DOHH2 (cell line): ENCODE measurements at regions not wholly inside any gene's neighbourhood (a gene's known extent, or its start where the extent isn't known, plus 50 kb on each side); places are given as distances from the start of the nearest gene placed in this dataset.

Source experiments
- H3F3A ChIP-seq: fragments of 200-600 bp; sonication (generic), shearing (Covaris generic); 2 replicates; pipeline ENCODE4 v1.6.0; 2016; ENCODE audit warnings: antibody characterized with exemption, mild to moderate bottlenecking; ENCODE audit not compliant: control insufficient read depth, insufficient read depth
- H3K27ac ChIP-seq: fragments of 200-600 bp; sonication (generic); 2 replicates; pipeline ENCODE4 v1.5.1; 2014; ENCODE audit warnings: low read depth, mild to moderate bottlenecking, low read length, moderate library complexity
- H3K27me3 ChIP-seq: fragments of 200-600 bp; sonication (generic); 2 replicates; pipeline ENCODE4 v1.6.1; 2014; ENCODE audit warnings: mild to moderate bottlenecking, low read length, mixed read lengths; ENCODE audit not compliant: control insufficient read depth
- H3K36me3 ChIP-seq: fragments of 200-600 bp; sonication (generic); 2 replicates; pipeline ENCODE4 v1.6.1; 2014; ENCODE audit warnings: mild to moderate bottlenecking, low read length, moderate library complexity, mixed read lengths; ENCODE audit not compliant: control insufficient read depth
- H3K4me1 ChIP-seq: fragments of 200-600 bp; sonication (generic); 2 replicates; pipeline ENCODE4 v1.6.1; 2014; ENCODE audit warnings: mild to moderate bottlenecking, low read length, mixed read lengths; ENCODE audit not compliant: control insufficient read depth
- H3K4me2 ChIP-seq: fragments of 200-600 bp; sonication (generic); 2 replicates; pipeline ENCODE4 v1.6.0; 2014; ENCODE audit warnings: mild to moderate bottlenecking, low read length, moderate library complexity
- H3K4me3 ChIP-seq: fragments of 200-600 bp; sonication (generic); 2 replicates; pipeline ENCODE4 v1.5.1; 2014; ENCODE audit warnings: mild to moderate bottlenecking, low read length, mixed read lengths
- H3K79me2 ChIP-seq: fragments of 200-600 bp; sonication (generic); 2 replicates; pipeline ENCODE4 v1.6.1; 2014; ENCODE audit warnings: mild to moderate bottlenecking, low read length, mixed read lengths; ENCODE audit not compliant: control insufficient read depth
- H3K9me2 ChIP-seq: fragments of 200-600 bp; sonication (generic); replicated peaks from 2 replicates; pipeline ENCODE4 v1.6.1; 2014; ENCODE audit warnings: mild to moderate bottlenecking, low read length, mixed read lengths; ENCODE audit not compliant: control insufficient read depth
- H3K9me3 ChIP-seq: fragments of 200-600 bp; sonication (generic); 2 replicates; pipeline ENCODE4 v1.6.1; 2014; ENCODE audit warnings: antibody characterized with exemption, low read length, mixed read lengths; ENCODE audit not compliant: control insufficient read depth, insufficient read depth
- H4K20me1 ChIP-seq: fragments of 200-600 bp; sonication (generic); 2 replicates; pipeline ENCODE4 v1.6.0; 2014; ENCODE audit warnings: low read depth, mild to moderate bottlenecking, antibody characterized with exemption, low read length, moderate library complexity; ENCODE audit not compliant: control insufficient read depth, insufficient read depth
- EZH2phosphoT487 ChIP-seq: fragments of 200-600 bp; sonication (generic); IDR thresholded peaks from 2 replicates; pipeline ENCODE4 v1.6.1; 2017; ENCODE audit warnings: borderline replicate concordance, mild to moderate bottlenecking, antibody characterized with exemption, low read length, moderate library complexity, mixed read lengths
- TF ChIP-seq, protein P1 (sequence below): fragments of 200-600 bp; sonication (generic); IDR thresholded peaks from one replicate; pipeline ENCODE4 v1.5.1; 2014; ENCODE audit warnings: antibody characterized with exemption, mild to moderate bottlenecking, low read depth, low read length; ENCODE audit not compliant: poor library complexity, severe bottlenecking

DNA sequence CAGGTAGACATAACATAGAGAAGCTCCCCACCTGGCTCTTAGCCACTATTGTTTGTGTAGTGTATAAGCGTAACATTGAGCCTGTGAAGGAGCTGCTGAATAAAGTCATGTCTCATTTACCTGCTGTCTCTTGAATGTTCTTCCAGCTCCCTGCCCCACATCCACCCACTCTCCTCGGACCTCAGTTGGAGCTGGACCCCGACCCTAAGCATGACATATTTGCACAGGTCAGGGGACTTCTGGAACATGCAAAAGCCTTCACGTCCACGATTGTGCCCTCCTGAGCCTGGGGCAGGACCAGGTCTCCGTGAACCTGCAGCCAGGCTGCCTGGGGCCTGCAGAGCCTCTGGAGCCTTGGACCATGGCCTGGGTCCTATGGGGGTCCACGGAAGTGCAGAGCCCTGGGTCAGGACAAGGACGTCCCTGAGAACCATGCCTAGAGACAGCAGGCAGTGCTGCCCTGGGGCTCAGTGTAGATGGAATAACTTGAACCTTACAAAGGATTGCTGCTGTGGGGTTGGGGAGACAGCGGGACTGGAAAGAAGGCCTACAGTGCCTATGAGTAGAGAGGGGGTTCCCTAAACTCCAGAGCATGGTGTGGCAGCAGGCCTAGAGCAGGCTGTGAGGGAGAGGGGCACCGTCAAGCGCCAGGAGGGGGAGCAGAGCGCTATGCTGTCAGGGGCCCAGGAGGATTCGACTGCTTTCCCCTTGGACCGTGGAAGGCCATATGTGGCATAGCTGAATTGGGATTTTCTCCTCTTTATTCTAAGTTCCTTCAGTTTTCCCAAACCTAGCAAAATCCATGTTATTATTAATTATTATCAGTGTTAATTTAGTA, 99.9 kb upstream of the ZNF236 start:
- Histone ChIP-seq H3K36me3 (no peaks in the 10 kb centered on the region), H3K4me3 (no peak overlapping the region), H3K79me2 (no peaks in the 10 kb centered on the region), H4K20me1 (no peaks in the 10 kb centered on the region), H3K9me3 (no peaks in the 10 kb centered on the region), H3K4me1 (no peaks in the 10 kb centered on the region), H3F3A (no peaks in the 10 kb centered on the region), H3K27ac (no peak overlapping the region), H3K27me3 (0 out of 2 replicates have a peak, but pooled peaks cover 3% of the 10 kb centered on the region), H3K9me2 (no peaks in the 10 kb centered on the region), H3K4me2 (no peak overlapping the region)
- TF ChIP-seq, protein P1, sequence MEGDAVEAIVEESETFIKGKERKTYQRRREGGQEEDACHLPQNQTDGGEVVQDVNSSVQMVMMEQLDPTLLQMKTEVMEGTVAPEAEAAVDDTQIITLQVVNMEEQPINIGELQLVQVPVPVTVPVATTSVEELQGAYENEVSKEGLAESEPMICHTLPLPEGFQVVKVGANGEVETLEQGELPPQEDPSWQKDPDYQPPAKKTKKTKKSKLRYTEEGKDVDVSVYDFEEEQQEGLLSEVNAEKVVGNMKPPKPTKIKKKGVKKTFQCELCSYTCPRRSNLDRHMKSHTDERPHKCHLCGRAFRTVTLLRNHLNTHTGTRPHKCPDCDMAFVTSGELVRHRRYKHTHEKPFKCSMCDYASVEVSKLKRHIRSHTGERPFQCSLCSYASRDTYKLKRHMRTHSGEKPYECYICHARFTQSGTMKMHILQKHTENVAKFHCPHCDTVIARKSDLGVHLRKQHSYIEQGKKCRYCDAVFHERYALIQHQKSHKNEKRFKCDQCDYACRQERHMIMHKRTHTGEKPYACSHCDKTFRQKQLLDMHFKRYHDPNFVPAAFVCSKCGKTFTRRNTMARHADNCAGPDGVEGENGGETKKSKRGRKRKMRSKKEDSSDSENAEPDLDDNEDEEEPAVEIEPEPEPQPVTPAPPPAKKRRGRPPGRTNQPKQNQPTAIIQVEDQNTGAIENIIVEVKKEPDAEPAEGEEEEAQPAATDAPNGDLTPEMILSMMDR = no peak
- no peak for TF ChIP-seq EZH2phosphoT487

DNA sequence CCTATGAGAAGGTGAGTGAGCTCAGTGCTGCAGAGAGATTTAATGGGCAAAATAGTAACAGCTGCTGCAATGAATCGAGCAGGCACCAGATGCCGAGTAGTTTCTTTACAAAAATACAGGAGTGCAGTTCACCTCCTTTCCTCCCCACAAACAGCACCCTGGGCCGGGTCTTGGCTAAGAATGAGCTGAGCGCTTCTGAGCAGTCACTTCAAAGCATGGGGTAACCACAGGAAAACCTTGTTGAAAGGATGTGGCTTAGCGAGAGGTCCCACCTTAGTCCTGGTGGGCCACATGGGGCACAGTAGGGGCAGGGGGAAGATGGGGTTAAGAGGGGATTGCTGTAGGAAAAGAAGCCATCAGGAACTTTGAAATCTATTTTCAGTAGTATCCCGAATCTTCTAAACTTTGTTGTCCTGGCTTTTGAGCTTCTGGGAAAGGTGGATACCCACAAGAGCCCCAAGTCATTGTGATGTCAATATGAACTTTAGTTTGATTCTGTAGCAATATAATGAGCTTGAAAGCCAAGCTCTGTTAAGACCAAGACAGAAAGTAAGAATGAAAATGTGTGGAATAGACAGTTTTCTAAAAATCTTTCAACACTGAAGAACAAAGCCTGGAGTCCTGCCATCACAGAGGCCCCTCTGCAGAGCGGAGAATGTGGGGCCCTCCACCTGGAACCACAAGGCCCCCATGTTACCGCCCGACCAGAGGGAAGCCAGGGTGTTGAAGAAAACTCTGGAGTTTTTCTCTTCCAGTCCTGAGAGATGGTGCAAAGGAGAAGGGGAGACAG, 101.0 kb upstream of the ZNF236 start:
- Histone ChIP-seq H3K79me2 (no peaks in the 10 kb centered on the region), H3K27ac (no peak overlapping the region), H3K4me3 (no peak overlapping the region), H3K9me2 (no peaks in the 10 kb centered on the region), H3K4me2 (no peak overlapping the region), H3K9me3 (no peaks in the 10 kb centered on the region), H3K36me3 (no peaks in the 10 kb centered on the region), H3K27me3 (0 out of 2 replicates have a peak, but pooled peaks cover 3% of the 10 kb centered on the region), H4K20me1 (no peaks in the 10 kb centered on the region), H3F3A (no peaks in the 10 kb centered on the region), H3K4me1 (no peaks in the 10 kb centered on the region)
- TF ChIP-seq EZH2phosphoT487 = no peak
- TF ChIP-seq, protein P1 = no peak

DNA sequence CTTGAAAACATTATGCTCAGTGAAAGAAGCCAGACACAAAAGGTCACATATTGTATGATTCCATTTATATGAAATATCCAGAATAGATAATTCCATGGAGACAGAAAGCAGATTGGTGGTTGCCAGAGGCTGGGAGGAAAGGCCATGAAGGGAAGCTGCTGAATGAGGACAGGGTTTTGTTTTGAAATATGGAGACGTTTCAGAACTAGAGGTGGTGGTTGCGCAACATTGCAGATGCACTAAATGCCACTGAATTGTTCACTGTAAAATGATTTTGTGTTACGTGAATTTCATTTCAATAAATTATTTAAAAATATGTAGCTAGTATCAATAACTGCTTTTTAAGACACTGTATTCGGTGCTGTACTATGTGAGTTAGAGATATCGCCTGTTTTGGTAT, 101.7 kb upstream of the ZNF236 start:
- Histone ChIP-seq H3K4me1 (no peaks in the 10 kb centered on the region), H3K4me2 (no peak overlapping the region), H3K27ac (no peak overlapping the region), H3F3A (no peaks in the 10 kb centered on the region), H3K27me3 (0 out of 2 replicates have a peak, but pooled peaks cover 3% of the 10 kb centered on the region), H3K36me3 (no peaks in the 10 kb centered on the region), H3K9me2 (no peaks in the 10 kb centered on the region), H3K79me2 (no peaks in the 10 kb centered on the region), H3K9me3 (no peaks in the 10 kb centered on the region), H4K20me1 (no peaks in the 10 kb centered on the region), H3K4me3 (no peak overlapping the region)
- TF ChIP-seq EZH2phosphoT487 = no peak
- TF ChIP-seq, protein P1 = no peak
